GM19438 (cell line): ENCODE measurements at regions not wholly inside any gene's neighbourhood (a gene's known extent, or its start where the extent isn't known, plus 50 kb on each side); places are given as distances from the start of the nearest gene placed in this dataset.

Source experiments
- ATAC-seq: cut with Tn5 transposase; IDR thresholded peaks from one replicate; pipeline ENCODE4 v1.9.1; 2021; ENCODE audit warnings: low read depth; ENCODE audit not compliant: unreplicated experiment

GRCh38 chr13:65011378-65011777 lies 2218.8 kb downstream of the PCDH9 start:
- ATAC-seq: no peak

GRCh38 chr13:64997438-64997837 lies 2232.7 kb downstream of the PCDH9 start:
- ATAC-seq: no peak

GRCh38 chr13:64993514-64994164 lies 2236.5 kb downstream of the PCDH9 start:
- ATAC-seq: no peak

- no peak for ATAC-seq
Measured at GRCh38 chr13:64992314-64992713, 2237.8 kb downstream of the PCDH9 start.

DNA sequence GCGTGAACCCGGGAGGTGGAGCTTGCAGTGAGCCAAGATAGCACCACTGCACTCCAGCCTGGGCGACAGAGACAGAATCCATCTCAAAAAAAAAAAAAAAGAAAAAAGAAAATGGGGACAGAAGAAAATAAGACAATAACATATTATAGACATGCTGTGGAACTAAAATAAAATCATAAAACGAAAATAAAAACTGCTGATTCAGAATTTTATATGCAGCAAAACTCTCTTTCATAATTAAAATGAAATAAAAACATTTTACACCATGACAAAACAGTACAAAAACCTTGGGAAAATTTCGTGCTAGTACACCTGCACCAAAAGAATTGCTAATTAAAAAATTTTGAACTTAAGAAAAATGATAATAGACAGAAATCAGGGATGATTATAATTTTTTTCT lies 2245.1 kb downstream of the PCDH9 start:
- ATAC-seq: no peak

DNA sequence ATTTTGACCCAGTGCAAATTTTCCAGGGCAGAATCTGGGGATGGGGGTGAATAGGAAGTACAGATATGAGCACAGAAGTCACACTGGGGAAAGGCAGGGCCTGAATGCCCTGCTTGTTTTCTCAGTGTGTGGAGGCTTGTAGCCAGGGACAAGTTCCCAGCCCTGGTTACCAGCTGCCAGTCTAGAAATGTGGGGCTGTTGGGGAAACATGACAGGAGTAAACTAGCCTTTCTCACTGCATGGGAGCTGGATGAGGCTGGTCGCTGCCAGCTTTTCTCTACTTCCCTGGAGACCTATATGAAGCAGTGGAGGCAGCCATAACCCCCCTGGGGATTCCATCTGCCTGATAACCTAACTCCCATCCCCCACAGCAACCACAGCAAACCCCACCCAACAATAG lies 2267.7 kb downstream of the PCDH9 start:
- ATAC-seq: no peak

DNA sequence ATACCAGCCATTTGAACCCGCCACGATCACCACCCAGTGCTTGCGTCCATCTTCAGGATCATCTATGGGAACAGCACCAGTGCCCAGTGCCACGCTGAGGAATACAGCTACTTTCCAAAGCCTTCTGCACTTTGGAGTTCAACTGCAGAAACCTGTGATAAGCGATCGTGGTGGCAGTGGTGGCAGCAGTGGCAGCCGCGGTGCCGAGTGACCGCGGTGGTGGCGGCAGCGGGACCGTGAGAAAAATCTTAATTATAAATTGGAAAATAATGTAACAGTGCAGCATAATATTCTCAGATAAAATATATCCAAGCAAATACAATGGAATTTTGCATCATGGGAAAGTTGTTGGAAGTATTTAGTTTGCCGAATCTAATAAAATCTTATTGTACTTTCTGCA lies 2270.9 kb downstream of the PCDH9 start:
- ATAC-seq: no peak

DNA sequence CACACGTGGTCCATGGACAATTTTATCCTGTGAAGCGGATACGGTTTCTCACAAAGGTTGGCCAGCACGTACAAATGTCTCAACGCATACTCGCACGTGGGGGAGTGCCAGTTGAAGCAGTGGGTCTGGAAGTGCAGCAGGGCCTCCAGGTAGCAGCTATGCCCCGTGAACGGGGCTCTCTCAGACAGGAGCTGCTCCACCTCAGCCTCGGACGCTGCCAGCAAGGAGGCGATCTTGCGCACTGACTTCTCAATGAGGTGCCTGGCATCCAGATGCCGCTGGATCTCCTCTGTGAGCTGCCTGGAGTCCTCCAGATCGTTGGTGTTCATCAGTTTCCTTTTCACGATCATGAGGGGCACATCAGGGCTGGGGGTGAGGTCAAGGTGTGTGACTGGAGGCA lies 2272.0 kb downstream of the PCDH9 start:
- no peak for ATAC-seq

DNA sequence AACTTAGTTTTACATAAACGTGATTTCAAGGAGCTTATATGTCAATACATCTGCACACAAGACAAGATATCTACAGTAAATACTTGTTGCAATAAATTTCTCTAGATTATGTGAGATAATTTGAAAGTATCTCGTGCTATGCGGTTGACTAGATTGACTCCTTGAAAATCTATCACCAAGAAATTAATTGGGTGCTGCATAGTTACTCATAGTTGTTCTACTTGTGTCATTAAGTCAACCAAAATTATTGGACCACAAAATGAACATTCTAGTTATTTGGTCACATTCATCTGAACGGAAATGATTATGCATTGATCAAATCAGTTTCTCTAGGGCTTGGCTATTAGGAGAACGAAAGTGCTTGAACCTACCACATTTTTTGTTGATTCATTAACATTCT lies 2291.5 kb downstream of the PCDH9 start:
- no peak for ATAC-seq

DNA sequence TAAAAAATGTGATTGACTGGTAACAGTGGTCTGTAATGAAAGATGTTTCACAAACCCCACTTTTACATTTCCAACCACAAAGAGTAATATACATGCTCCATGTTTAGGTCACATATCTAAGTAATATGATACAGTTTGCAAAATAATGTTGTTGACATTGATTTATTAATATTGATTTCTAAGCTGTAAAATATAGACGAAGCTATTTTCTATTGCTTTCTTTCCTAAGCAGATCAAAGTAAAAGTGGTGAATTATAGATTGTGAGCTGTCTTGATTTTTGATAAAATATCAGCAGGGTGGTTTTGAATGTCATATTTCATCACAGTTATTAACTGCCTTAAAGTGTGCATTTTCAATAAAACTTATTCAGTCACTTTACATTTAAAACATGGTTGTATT lies 2292.8 kb downstream of the PCDH9 start:
- ATAC-seq: no peak

- no peak for ATAC-seq
Measured at GRCh38 chr13:64936879-64937278, 2293.3 kb downstream of the PCDH9 start.

DNA sequence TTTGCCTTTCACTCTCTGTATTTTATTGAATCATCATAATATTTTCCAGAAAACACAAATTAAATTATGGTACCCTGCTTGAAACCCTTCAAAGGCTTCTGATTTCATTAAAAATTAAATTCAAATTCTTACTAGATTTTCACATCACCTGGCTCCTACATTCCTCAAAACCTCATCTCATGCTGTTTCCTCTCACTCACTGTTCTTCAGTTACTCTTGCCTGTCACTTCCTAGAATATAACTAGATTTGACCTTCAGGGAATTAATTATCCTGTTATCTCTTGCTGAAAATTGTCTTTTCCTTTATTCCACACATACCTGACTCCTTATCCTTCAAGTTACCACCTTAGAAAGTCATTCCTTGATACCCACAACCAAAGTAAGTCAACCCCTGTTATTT lies 2294.7 kb downstream of the PCDH9 start:
- no peak for ATAC-seq

DNA sequence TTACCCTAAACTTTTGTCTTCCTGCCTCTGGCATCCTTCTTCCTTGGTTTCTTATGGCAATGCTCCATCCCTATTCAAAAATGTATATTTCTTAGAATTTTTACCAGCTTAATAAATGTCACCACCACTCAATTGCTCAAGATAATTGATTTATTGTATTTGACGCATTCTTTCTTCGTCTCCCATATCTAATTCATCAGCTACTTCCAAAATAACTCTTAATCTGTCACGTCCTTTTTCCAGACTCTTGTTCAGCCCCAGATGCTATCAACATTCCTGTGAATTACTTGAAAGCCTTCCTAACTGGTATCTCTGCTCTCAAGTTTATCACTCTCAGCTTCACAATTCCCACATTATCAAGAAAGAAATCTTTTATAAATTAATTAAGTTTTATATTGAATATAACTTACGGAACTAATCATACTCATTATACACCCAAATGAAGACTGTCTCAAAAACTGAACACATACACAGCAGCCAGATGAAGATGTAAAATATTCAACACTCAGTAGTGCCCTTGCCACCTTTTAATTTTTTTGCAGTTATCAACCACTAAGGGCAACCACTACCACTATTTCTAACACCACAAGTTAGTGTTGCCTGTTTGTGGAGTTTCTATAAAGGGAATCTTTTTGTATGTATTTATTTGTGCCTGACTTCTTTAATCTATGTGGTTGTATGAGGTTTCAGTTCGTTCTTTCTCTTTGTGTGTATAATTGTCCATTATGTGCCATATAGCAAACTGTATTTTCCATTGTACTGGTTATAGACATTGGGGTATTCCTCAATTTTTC lies 2295.4 kb downstream of the PCDH9 start:
- no peak for ATAC-seq

- no peak for ATAC-seq
Measured at GRCh38 chr13:64930636-64931035, 2299.5 kb downstream of the PCDH9 start.

- ATAC-seq: no peak
Measured at GRCh38 chr13:64928696-64929499, 2301.2 kb downstream of the PCDH9 start.

DNA sequence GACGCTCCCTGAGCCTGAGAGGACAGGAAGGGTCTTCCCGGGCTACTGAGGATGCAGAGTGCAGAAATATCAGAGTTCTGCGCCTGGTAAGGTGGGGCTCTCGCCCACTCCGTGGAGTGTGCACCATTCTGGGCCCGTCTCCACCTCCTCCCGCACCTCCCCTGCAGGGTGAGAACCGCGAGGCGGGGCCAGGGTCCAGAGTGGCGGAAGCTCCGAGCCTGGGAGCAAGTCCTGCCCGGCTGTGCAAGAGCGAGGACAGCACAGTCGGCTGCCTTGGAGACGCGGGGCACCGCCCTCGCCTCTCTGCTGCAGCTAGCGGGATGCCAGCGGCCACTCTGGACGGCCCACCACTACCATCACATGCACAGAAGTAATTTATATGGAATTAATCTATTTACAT lies 2304.4 kb downstream of the PCDH9 start:
- no peak for ATAC-seq

- no peak for ATAC-seq
Measured at GRCh38 chr13:64925284-64925683, 2304.9 kb downstream of the PCDH9 start.

DNA sequence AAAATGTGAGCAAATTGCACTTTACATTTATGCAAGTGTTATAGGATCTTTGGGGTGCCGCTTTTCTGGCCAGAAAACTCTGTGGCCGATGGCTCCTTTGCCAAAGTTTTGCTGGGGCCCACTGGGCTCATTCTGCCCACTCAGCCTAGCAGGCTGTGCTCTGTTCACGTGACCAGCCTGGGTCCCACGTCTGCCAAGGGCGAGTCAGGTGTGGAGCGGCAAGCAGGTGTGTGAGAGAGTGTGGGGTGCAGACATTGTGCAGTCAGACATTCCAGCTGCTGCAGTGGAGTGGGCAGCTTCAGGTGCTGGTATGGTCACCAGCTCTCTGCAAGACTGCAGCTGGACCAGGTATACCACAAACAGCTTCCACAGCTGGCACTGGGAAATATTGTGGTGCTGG lies 2305.7 kb downstream of the PCDH9 start:
- no peak for ATAC-seq

DNA sequence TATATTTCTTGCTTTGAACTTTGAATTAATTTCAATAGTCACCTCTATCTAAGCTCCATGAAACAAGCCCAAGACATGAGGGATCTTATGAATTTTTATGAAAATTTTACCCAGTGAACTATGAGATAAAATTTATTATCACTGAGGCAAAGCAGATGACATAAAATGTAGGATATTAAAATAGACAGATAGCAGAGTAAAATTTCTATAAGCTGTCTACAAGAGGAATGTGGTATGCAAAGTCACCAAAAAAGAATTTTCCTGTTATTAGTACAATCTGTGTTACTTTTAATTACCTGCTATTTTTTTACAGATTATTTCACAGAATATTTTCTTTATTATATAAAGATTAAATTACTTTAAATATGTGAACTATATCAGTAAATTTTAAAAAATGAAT lies 2312.6 kb downstream of the PCDH9 start:
- no peak for ATAC-seq

DNA sequence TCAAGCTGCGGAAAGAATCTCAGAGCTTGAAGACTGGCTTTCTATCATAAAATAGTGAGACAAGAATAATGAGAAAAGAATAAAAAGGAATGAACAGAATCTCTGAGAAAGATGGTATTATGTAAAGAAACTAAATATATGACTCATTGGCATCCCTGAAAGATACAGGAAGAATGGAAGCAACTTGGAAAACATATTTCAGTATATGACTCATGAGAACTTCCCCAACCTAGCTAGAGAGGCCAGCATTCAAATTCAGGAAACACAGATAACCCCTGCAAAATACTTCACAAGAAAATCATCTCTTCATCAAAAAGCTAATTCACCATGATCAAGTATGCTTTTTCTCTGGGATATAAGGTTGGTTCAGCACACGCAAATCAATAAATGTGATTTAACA lies 2318.0 kb downstream of the PCDH9 start:
- ATAC-seq: no peak

DNA sequence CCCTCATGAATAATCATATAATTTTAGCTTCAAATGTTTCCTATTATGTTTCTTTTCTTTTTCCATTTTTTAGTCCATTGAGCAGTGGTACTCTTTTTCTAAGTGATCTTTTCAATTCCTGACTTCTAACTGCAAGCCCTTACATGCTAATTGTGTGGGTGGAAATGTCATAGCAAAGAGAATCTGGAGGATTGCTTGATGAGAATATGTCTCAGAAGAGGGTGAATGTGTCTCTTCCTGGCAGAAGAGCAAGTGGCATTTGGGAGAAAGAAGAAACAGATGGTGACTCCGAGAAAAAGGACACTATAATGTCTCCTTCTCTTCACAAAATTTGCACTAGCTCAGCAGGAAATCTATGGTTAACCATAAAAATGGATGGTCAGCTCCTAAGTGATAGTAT lies 2320.0 kb downstream of the PCDH9 start:
- no peak for ATAC-seq

DNA sequence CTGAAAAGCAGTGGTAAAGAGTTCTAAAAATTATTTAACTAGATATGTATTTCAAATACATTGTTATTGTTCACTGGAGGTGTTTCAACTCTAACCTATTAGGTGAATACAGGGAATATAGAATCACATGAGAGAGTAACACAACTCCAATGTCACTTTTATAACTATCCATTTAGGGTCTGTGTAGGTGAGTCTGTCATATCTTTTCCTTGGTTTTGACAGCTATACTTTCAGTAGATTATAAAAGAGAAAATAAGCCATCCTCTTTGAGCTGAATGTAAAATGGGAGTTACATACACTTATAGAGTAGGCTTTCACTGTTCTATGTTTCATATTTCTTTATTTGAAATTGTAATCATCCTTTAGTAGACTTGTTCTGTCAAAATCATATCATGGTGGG lies 2321.0 kb downstream of the PCDH9 start:
- no peak for ATAC-seq
